Sigmoid colon (tissue), 6 donors: ENCODE measurements at regions not wholly inside any gene's neighbourhood (a gene's known extent, or its start where the extent isn't known, plus 50 kb on each side); places are given as distances from the start of the nearest gene placed in this dataset.

Experiments
- DNase-seq: peaks from one replicate; pipeline ENCODE4 v3.0.0-alpha.2; 2019
- H3K27ac ChIP-seq, 4 donors: fragments of 200-600 bp; sonication (generic); one replicate each; pipeline ENCODE4 v1.5.1; 2016 to 2019; ENCODE audit warnings: mild to moderate bottlenecking in 1 of 4
- H3K27me3 ChIP-seq, 3 donors: fragments of 200-600 bp; sonication (generic); one replicate each; pipeline ENCODE4 v1.5.1; 2019; ENCODE audit warnings: mild to moderate bottlenecking in 1 of 3
- H3K36me3 ChIP-seq, 4 donors: fragments of 200-600 bp; sonication (generic); one replicate each; pipeline ENCODE4 v1.5.1; 2016 to 2019
- H3K4me1 ChIP-seq, 4 donors: fragments of 200-600 bp; sonication (generic); one replicate each; pipeline ENCODE4 v1.5.1; 2017 to 2019
- H3K4me3 ChIP-seq, 4 donors: fragments of 200-600 bp; sonication (generic); one replicate each; pipeline ENCODE4 v1.5.1; 2017 to 2019; ENCODE audit warnings: mild to moderate bottlenecking in 2 of 4, moderate library complexity in 1 of 4
- H3K9me3 ChIP-seq, 4 donors: fragments of 200-600 bp in 3 of 4; sonication (generic) in 3 of 4; one replicate each; pipeline versions ENCODE4 v1.5.1 to v1.6.1; 2013 to 2019
- CTCF ChIP-seq, 4 experiments: fragments of 450-650 bp in 3 of 4; fragments of 200-600 bp in 1 of 4; IDR thresholded peaks; one replicate each; pipeline ENCODE4 v1.5.1; 2016 to 2019; ENCODE audit warnings: antibody characterized with exemption in 4 of 4, mild to moderate bottlenecking in 3 of 4, moderate library complexity in 2 of 4
- EP300 ChIP-seq, 4 donors: sonication (generic); formaldehyde crosslinking; IDR thresholded peaks; one replicate each; pipeline ENCODE4 v1.6.1; 2017; ENCODE audit warnings: antibody characterized with exemption in 4 of 4
- POLR2A ChIP-seq, 2 donors: fragments of 450-650 bp; IDR thresholded peaks; one replicate each; pipeline ENCODE4 v1.6.1; 2016; ENCODE audit warnings: antibody characterized with exemption in 2 of 2, mild to moderate bottlenecking in 2 of 2, moderate library complexity in 2 of 2
- POLR2AphosphoS5 ChIP-seq, 4 donors: sonication (generic); formaldehyde crosslinking; IDR thresholded peaks; one replicate each; pipeline ENCODE4 v1.6.1; 2017; ENCODE audit warnings: antibody characterized with exemption in 4 of 4
- WGBS, 2 donors: extraction: QIAGEN DNeasy Blood & Tissue Kit; methylation state at CpG; one replicate each; pipeline ENCODE4 v1.1.7; 2013; 5-methylcytosine and 5-hydroxymethylcytosine counted together
- intact Hi-C: fragments of 100-400 bp; cut with DNase I; formaldehyde crosslinking; loops from one replicate; pipeline ENCODE4 v1.15.1; 2023
- donor health status: healthy with polysubstance abuse.
- donor health status: healthy.

GRCh38 chr6:10266462-10266861 lies 148.4 kb downstream of the TFAP2A start:
- no peak for DNase-seq
- intact Hi-C loops = no loop called here
- no peak overlapping the region for H3K27ac ChIP-seq
- no peak overlapping the region for H3K4me3 ChIP-seq
- no peaks in the 10 kb centered on the region for H3K9me3 ChIP-seq
- no peak for TF ChIP-seq POLR2AphosphoS5 (IDR thresholded peaks at IDR 0.05)
- TF ChIP-seq EP300 (IDR thresholded peaks at IDR 0.05) = no peak
- no peak for TF ChIP-seq POLR2A (IDR thresholded peaks at IDR 0.05)
- no peaks in the 10 kb centered on the region for H3K36me3 ChIP-seq
- H3K27me3 ChIP-seq = peaks cover 0 to 26% (median 6%) of the 10 kb centered on the region in 3 donors
- H3K4me1 ChIP-seq = peaks cover 0 to 7% (median 0%) of the 10 kb centered on the region in 4 donors
- WGBS, 2 donors = 69 to 81% methylated on average over 4 of the region's 4 CpGs

- TF ChIP-seq POLR2AphosphoS5 (IDR thresholded peaks at IDR 0.05) (no peak), CTCF (IDR thresholded peaks at IDR 0.05) (no peak), EP300 (IDR thresholded peaks at IDR 0.05) (no peak), POLR2A (IDR thresholded peaks at IDR 0.05) (no peak)
- WGBS, 2 donors = 83 to 90% methylated on average over 2 of the region's 2 CpGs
- H3K36me3 ChIP-seq = no peaks in the 10 kb centered on the region
- no peak for DNase-seq
- no peak overlapping the region for H3K27ac ChIP-seq
- H3K4me1 ChIP-seq = peaks cover 0 to 7% (median 0%) of the 10 kb centered on the region in 4 donors
- no peak overlapping the region for H3K4me3 ChIP-seq
- intact Hi-C loops = no loop called here
- no peaks in the 10 kb centered on the region for H3K9me3 ChIP-seq
- H3K27me3 ChIP-seq = peaks cover 0 to 26% (median 6%) of the 10 kb centered on the region in 3 donors
Measured at GRCh38 chr6:10266061-10266460, 148.8 kb downstream of the TFAP2A start.

- TF ChIP-seq EP300 (IDR thresholded peaks at IDR 0.05) = no peak
- no peak for TF ChIP-seq CTCF (IDR thresholded peaks at IDR 0.05)
- no peak for TF ChIP-seq POLR2AphosphoS5 (IDR thresholded peaks at IDR 0.05)
- no peak for TF ChIP-seq POLR2A (IDR thresholded peaks at IDR 0.05)
- H3K36me3 ChIP-seq = no peaks in the 10 kb centered on the region
- 63 to 85% methylated on average over 2 of the region's 2 CpGs for WGBS, 2 donors
Measured at GRCh38 chr6:10262505-10262904, 152.4 kb downstream of the TFAP2A start.

GRCh38 chr6:10259671-10260070 lies 155.2 kb downstream of the TFAP2A start:
- H3K4me3 ChIP-seq = no peak overlapping the region
- no peaks in the 10 kb centered on the region for H3K9me3 ChIP-seq
- H3K4me1 ChIP-seq = no peaks in the 10 kb centered on the region
- intact Hi-C loops = no loop called here
- no peak overlapping the region for H3K27ac ChIP-seq
- DNase-seq = no peak
- H3K36me3 ChIP-seq = no peaks in the 10 kb centered on the region
- whole genome bisulfite sequencing, 2 donors = 54 to 67% methylated on average over 3 of the region's 3 CpGs
- no peak for TF ChIP-seq POLR2AphosphoS5 (IDR thresholded peaks at IDR 0.05)
- no peak for TF ChIP-seq POLR2A (IDR thresholded peaks at IDR 0.05)
- no peak for TF ChIP-seq CTCF (IDR thresholded peaks at IDR 0.05)
- TF ChIP-seq EP300 (IDR thresholded peaks at IDR 0.05) = no peak
- H3K27me3 ChIP-seq = no peaks in the 10 kb centered on the region

More at GRCh38 chr6:10262505-10262904, 152.4 kb downstream of the TFAP2A start:
- Histone ChIP-seq H3K4me3 (no peak overlapping the region), H3K27me3 (peaks cover 0 to 11% (median 1%) of the 10 kb centered on the region in 3 donors), H3K4me1 (no peaks in the 10 kb centered on the region), H3K27ac (no peak overlapping the region), H3K9me3 (no peaks in the 10 kb centered on the region)
- intact Hi-C loops = no loop called here
- DNase-seq = no peak

- H3K4me1 ChIP-seq = no peaks in the 10 kb centered on the region
- intact Hi-C loops = no loop called here
- H3K27me3 ChIP-seq = no peaks in the 10 kb centered on the region
- TF ChIP-seq POLR2AphosphoS5 (IDR thresholded peaks at IDR 0.05) (no peak), EP300 (IDR thresholded peaks at IDR 0.05) (no peak), POLR2A (IDR thresholded peaks at IDR 0.05) (no peak), CTCF (IDR thresholded peaks at IDR 0.05) (no peak)
- H3K9me3 ChIP-seq = no peaks in the 10 kb centered on the region
- no peaks in the 10 kb centered on the region for H3K36me3 ChIP-seq
- WGBS, 2 donors = 70 to 75% methylated on average over 1 of the region's 1 CpG
- no peak for DNase-seq
- no peak overlapping the region for H3K4me3 ChIP-seq
- no peak overlapping the region for H3K27ac ChIP-seq
Measured at GRCh38 chr6:10258341-10258740, 156.5 kb downstream of the TFAP2A start.
